HT1080 (cell line): ENCODE measurements at regions not wholly inside any gene's neighbourhood (a gene's known extent, or its start where the extent isn't known, plus 50 kb on each side); places are given as distances from the start of the nearest gene placed in this dataset.
"Not testable (repeated sequence)": the region's sequence is repeated elsewhere in the genome, so short reads cannot be mapped to it uniquely, and the experiment has no call there.

ENCODE experiments used
- DNase-seq: peaks from one replicate; pipeline ENCODE4 v3.0.0-alpha.2; 2015; ENCODE audit warnings: low read depth

- no peak for DNase-seq
Observed at GRCh38 chr9:33690143-33690933, 105.0 kb upstream of the PRSS3 start.

GRCh38 chr9:33695299-33695698 is 100.1 kb upstream of the PRSS3 start:
- DNase-seq, result no peak

DNA sequence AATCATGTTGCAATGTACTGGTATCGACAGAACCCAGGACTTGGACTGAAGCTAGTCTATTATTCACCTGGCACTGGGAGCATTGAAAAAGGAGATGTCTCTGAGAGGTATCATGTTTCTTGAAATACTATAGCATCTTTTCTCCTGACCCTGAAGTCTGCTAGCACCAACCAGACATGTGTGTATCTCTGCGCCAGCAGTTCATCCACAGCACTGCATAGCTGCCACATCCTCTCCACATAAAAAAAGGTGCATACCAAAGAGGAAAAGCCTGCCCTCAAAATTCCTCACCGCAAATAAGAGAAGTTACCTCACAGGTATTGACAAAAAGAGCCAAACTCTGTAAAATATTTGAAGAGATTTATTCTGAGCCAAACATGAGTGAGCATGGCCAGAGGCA is 99.5 kb upstream of the PRSS3 start:
- no peak for DNase-seq

- DNase-seq, result no peak
Observed at GRCh38 chr9:33697171-33697570, 98.2 kb upstream of the PRSS3 start.

DNA sequence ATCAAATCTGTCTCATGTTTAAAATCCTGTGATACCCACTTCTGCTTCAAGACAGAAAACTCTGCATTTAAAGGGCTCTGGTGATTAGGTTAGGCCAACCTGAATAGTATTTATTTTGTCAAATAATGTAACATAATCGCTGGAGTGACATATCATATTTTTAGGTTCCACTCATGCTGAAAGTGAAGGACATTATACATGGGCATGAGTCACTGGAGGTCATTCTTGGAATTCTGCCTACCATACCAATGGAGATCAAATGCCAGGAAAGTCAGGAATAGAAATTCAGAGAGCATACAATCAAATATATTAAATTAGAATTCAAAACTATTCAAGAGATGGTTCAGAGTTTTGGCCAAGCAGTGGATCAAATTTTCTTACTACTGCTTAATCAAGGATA is 97.1 kb upstream of the PRSS3 start:
- no peak for DNase-seq

GRCh38 chr9:33700940-33701339 is 94.4 kb upstream of the PRSS3 start:
- DNase-seq, result not testable (repeated sequence)

GRCh38 chr9:33703430-33704102 is 91.8 kb upstream of the PRSS3 start:
- DNase-seq, result no peak

DNA sequence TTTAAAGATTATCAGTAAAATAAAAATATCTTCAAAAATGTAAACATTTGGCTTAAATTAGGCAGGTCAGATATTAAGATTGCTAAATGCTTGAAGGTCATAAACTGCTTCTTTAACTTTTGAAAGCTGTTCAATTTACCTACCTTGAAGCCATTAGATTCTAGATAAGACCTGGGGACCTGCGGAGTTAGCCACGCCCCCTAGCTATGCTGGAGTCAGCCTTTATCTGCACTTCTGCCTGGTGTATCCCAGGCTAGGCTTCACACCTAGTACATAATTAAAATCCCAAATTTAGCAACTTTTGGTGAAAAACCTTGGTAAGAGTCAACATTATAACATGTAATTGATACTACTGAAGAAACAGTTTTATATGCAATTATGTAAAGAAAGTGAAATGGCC is 89.9 kb upstream of the PRSS3 start:
- DNase-seq, result not testable (repeated sequence)

DNA sequence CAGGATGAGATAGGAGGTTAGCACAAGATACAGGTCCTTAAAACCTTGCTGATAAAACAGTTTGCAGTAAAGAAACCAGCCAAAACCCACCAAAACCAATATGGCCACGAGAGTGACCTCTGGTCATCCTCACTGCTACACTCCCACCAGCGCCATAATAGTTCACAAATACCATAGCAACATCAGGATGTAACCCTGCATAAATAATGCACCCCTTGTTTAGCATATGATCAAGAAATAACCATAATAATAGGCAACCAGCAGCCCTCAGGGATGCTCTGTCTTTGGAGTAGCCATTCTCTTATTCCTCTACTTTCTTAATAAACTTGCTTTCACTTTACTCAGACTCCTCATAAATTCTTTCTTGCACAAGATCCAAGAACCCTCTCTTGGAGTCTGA is 86.9 kb upstream of the PRSS3 start:
- DNase-seq, result no peak

DNA sequence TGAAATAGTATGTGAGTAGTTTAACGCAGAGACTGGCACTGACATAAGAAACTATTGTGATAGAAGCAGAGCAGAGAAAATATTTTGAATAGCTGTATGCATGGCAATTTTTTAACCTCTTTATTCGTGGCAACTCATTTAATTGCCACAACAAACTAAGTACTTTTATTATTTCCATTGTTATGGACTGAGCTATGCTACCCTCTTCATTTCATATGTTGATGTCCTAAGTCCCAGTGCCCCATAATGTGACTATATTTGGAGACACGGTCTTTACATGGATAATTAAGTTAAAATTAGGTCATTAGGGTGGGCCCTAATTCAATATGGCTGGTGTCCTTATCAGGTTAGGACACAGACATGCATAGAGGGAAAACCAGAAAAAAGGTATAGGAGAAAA is 86.1 kb upstream of the PRSS3 start:
- no peak for DNase-seq

GRCh38 chr9:33711418-33711817 is 83.9 kb upstream of the PRSS3 start:
- DNase-seq, result not testable (repeated sequence)

- DNase-seq, result no peak
Observed at GRCh38 chr9:33714989-33715388, 80.4 kb upstream of the PRSS3 start.

- DNase-seq, result peak; percentile 85
Observed at GRCh38 chr9:33718987-33719386, 76.4 kb upstream of the PRSS3 start.

GRCh38 chr9:33719581-33720374 is 75.6 kb upstream of the PRSS3 start:
- DNase-seq, result no peak

- peak; percentile 71 for DNase-seq
Observed at GRCh38 chr9:33721674-33722358, 73.5 kb upstream of the PRSS3 start.

DNA sequence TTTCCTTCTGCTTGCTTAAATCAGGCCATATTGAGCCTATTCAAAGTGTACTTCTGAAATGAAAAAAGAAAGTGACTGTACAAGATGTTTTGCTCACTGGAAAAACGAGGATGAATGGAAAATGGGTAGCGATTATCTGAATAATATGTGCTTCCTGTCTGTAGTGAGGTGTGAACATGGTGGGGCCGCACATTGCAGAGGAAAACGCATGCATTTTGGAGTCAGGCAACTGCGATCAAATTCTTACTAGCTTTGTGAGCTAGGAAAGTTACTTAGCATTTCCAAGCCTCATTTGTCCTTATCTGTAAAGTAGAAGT is 73.0 kb upstream of the PRSS3 start:
- no peak for DNase-seq

DNA sequence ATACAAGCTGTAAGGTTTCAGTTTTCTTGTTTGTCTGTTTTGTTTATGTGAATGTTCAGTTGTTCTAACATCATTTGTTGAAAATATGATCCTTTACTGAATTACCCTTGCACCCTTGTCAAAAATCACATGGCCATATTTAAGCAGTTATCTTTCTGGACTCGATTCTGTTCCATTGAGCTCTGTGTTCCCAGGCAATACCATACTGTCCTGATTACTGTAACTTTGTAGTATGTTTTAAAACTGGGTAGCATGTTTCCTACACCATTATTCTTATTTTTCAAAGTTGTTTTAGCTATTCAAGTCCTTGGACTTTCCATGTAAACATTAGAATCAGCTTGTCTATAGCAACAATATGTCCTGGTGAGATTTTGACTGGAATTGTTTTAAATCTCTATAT is 66.7 kb upstream of the PRSS3 start:
- DNase-seq, result no peak

- DNase-seq, result no peak
Observed at GRCh38 chr9:33731142-33731541, 64.2 kb upstream of the PRSS3 start.

GRCh38 chr9:33731625-33732024 is 63.7 kb upstream of the PRSS3 start:
- no peak for DNase-seq

- not testable (repeated sequence) for DNase-seq
Observed at GRCh38 chr9:33734247-33734940, 61.0 kb upstream of the PRSS3 start.
